Activated naive CD8-positive, alpha-beta T cell treated with anti-CD3 and anti-CD28 coated beads for 36 hours (primary cell): ENCODE measurements at regions not wholly inside any gene's neighbourhood (a gene's known extent, or its start where the extent isn't known, plus 50 kb on each side); places are given as distances from the start of the nearest gene placed in this dataset.

ENCODE experiments used
- DNase-seq: peaks from one replicate; pipeline ENCODE4 v3.0.0; 2021
- H3K27ac Mint-ChIP-seq: one replicate; pipeline ENCODE4 v1.8.0; 2022; ENCODE audit warnings: mild to moderate bottlenecking, moderate library complexity, mixed read lengths
- H3K27me3 Mint-ChIP-seq: one replicate; pipeline ENCODE4 v1.8.0; 2022; ENCODE audit warnings: mild to moderate bottlenecking, mixed read lengths
- H3K36me3 Mint-ChIP-seq: one replicate; pipeline ENCODE4 v1.8.0; 2021; ENCODE audit warnings: mild to moderate bottlenecking, mixed read lengths
- H3K4me1 Mint-ChIP-seq: one replicate; pipeline ENCODE4 v1.8.0; 2021; ENCODE audit warnings: mixed read lengths
- H3K4me3 Mint-ChIP-seq: one replicate; pipeline ENCODE4 v1.8.0; 2022; ENCODE audit warnings: mild to moderate bottlenecking, moderate library complexity, mixed read lengths
- H3K9me3 Mint-ChIP-seq: one replicate; pipeline ENCODE4 v1.8.0; 2022; ENCODE audit warnings: mixed read lengths

- DNase-seq = no peak
- Mint-ChIP-seq H3K4me1 (no peaks in the 10 kb centered on the region), H3K36me3 (peaks cover 13% of the 10 kb centered on the region), H3K27me3 (peaks cover 20% of the 10 kb centered on the region), H3K9me3 (peaks cover 22% of the 10 kb centered on the region), H3K27ac (no peak overlapping the region), H3K4me3 (no peak overlapping the region)
Observed at GRCh38 chr3:193754719-193755118, 161.7 kb downstream of the OPA1 start.

- no peak overlapping the region for H3K4me3 Mint-ChIP-seq
- DNase-seq = no peak
- H3K9me3 Mint-ChIP-seq = peaks cover 19% of the 10 kb centered on the region
- H3K27ac Mint-ChIP-seq = no peak overlapping the region
- peaks cover 20% of the 10 kb centered on the region for H3K27me3 Mint-ChIP-seq
- H3K4me1 Mint-ChIP-seq = no peaks in the 10 kb centered on the region
- peaks cover 13% of the 10 kb centered on the region for H3K36me3 Mint-ChIP-seq
Observed at GRCh38 chr3:193756536-193756935, 163.5 kb downstream of the OPA1 start.

GRCh38 chr3:193757457-193757856 is 164.4 kb downstream of the OPA1 start:
- no peak for DNase-seq
- H3K27me3 Mint-ChIP-seq = peaks cover 20% of the 10 kb centered on the region
- H3K4me1 Mint-ChIP-seq = no peaks in the 10 kb centered on the region
- peaks cover 19% of the 10 kb centered on the region for H3K9me3 Mint-ChIP-seq
- peaks cover 13% of the 10 kb centered on the region for H3K36me3 Mint-ChIP-seq
- no peak overlapping the region for H3K27ac Mint-ChIP-seq
- H3K4me3 Mint-ChIP-seq = no peak overlapping the region

GRCh38 chr3:193761969-193762368 is 169.0 kb downstream of the OPA1 start:
- Mint-ChIP-seq H3K4me3 (no peak overlapping the region), H3K27ac (no peak overlapping the region), H3K9me3 (peaks cover 8% of the 10 kb centered on the region), H3K27me3 (no peaks in the 10 kb centered on the region), H3K4me1 (no peaks in the 10 kb centered on the region), H3K36me3 (peaks cover 5% of the 10 kb centered on the region)
- no peak for DNase-seq

- no peaks in the 10 kb centered on the region for H3K4me1 Mint-ChIP-seq
- H3K4me3 Mint-ChIP-seq = no peak overlapping the region
- H3K9me3 Mint-ChIP-seq = peaks cover 1% of the 10 kb centered on the region
- no peak for DNase-seq
- H3K27me3 Mint-ChIP-seq = no peaks in the 10 kb centered on the region
- H3K36me3 Mint-ChIP-seq = no peaks in the 10 kb centered on the region
- H3K27ac Mint-ChIP-seq = no peak overlapping the region
Observed at GRCh38 chr3:193762657-193763056, 169.6 kb downstream of the OPA1 start.

GRCh38 chr3:193764959-193765358 is 172.0 kb downstream of the OPA1 start:
- no peak overlapping the region for H3K4me3 Mint-ChIP-seq
- no peaks in the 10 kb centered on the region for H3K4me1 Mint-ChIP-seq
- H3K27me3 Mint-ChIP-seq = no peaks in the 10 kb centered on the region
- no peak overlapping the region for H3K27ac Mint-ChIP-seq
- no peaks in the 10 kb centered on the region for H3K36me3 Mint-ChIP-seq
- no peaks in the 10 kb centered on the region for H3K9me3 Mint-ChIP-seq
- DNase-seq = no peak

- Mint-ChIP-seq H3K9me3 (no peaks in the 10 kb centered on the region), H3K4me3 (no peak overlapping the region), H3K27ac (no peak overlapping the region), H3K27me3 (no peaks in the 10 kb centered on the region), H3K36me3 (no peaks in the 10 kb centered on the region), H3K4me1 (no peaks in the 10 kb centered on the region)
- DNase-seq = no peak
Observed at GRCh38 chr3:193767353-193768069, 174.5 kb downstream of the OPA1 start.

- DNase-seq = no peak
Observed at GRCh38 chr3:193768070-193768394, 175.0 kb downstream of the OPA1 start.

GRCh38 chr3:193769437-193769836 is 176.4 kb downstream of the OPA1 start:
- no peak overlapping the region for H3K27ac Mint-ChIP-seq
- H3K4me1 Mint-ChIP-seq = no peaks in the 10 kb centered on the region
- H3K27me3 Mint-ChIP-seq = no peaks in the 10 kb centered on the region
- no peak overlapping the region for H3K4me3 Mint-ChIP-seq
- no peaks in the 10 kb centered on the region for H3K9me3 Mint-ChIP-seq
- DNase-seq = no peak
- no peaks in the 10 kb centered on the region for H3K36me3 Mint-ChIP-seq

More at GRCh38 chr3:193768070-193768394, 175.0 kb downstream of the OPA1 start:
- Mint-ChIP-seq H3K36me3 (no peaks in the 10 kb centered on the region), H3K9me3 (no peaks in the 10 kb centered on the region), H3K4me3 (no peak overlapping the region), H3K4me1 (no peaks in the 10 kb centered on the region), H3K27me3 (no peaks in the 10 kb centered on the region), H3K27ac (no peak overlapping the region)

- Mint-ChIP-seq H3K4me3 (no peak overlapping the region), H3K27me3 (no peaks in the 10 kb centered on the region), H3K9me3 (no peaks in the 10 kb centered on the region), H3K4me1 (no peaks in the 10 kb centered on the region), H3K27ac (no peak overlapping the region), H3K36me3 (no peaks in the 10 kb centered on the region)
- no peak for DNase-seq
Observed at GRCh38 chr3:193771011-193771652, 178.1 kb downstream of the OPA1 start.

- no peak overlapping the region for H3K27ac Mint-ChIP-seq
- DNase-seq = no peak
- H3K4me1 Mint-ChIP-seq = peaks cover 4% of the 10 kb centered on the region
Observed at GRCh38 chr3:193771653-193772421, 178.8 kb downstream of the OPA1 start.

GRCh38 chr3:193772422-193772763 is 179.4 kb downstream of the OPA1 start:
- no peaks in the 10 kb centered on the region for H3K36me3 Mint-ChIP-seq

More at GRCh38 chr3:193771653-193772421, 178.8 kb downstream of the OPA1 start:
- Mint-ChIP-seq H3K27me3 (no peaks in the 10 kb centered on the region), H3K9me3 (no peaks in the 10 kb centered on the region), H3K36me3 (no peaks in the 10 kb centered on the region), H3K4me3 (no peak overlapping the region)

GRCh38 chr3:193773266-193774220 is 180.5 kb downstream of the OPA1 start:
- Mint-ChIP-seq H3K36me3 (no peaks in the 10 kb centered on the region), H3K4me1 (peaks cover 4% of the 10 kb centered on the region), H3K4me3 (no peak overlapping the region), H3K27me3 (peaks cover under 1% of the 10 kb centered on the region), H3K9me3 (no peaks in the 10 kb centered on the region), H3K27ac (no peak overlapping the region)
- no peak for DNase-seq

More at GRCh38 chr3:193772422-193772763, 179.4 kb downstream of the OPA1 start:
- no peak for DNase-seq
- Mint-ChIP-seq H3K4me3 (no peak overlapping the region), H3K27me3 (no peaks in the 10 kb centered on the region), H3K4me1 (peaks cover 4% of the 10 kb centered on the region), H3K27ac (no peak overlapping the region), H3K9me3 (no peaks in the 10 kb centered on the region)

GRCh38 chr3:193774272-193774915 is 181.4 kb downstream of the OPA1 start:
- H3K27me3 Mint-ChIP-seq = peaks cover 9% of the 10 kb centered on the region
- no peak for DNase-seq

More at GRCh38 chr3:193774272-193774915, 181.4 kb downstream of the OPA1 start:
- Mint-ChIP-seq H3K4me1 (peaks cover 4% of the 10 kb centered on the region), H3K36me3 (no peaks in the 10 kb centered on the region), H3K9me3 (no peaks in the 10 kb centered on the region), H3K4me3 (no peak overlapping the region), H3K27ac (no peak overlapping the region)
